GM19372 (cell line): ENCODE measurements at regions not wholly inside any gene's neighbourhood (a gene's known extent, or its start where the extent isn't known, plus 50 kb on each side); places are given as distances from the start of the nearest gene placed in this dataset.

Experiments
- ATAC-seq: cut with Tn5 transposase; IDR thresholded peaks from one replicate; pipeline ENCODE4 v1.9.1; 2021; ENCODE audit warnings: mild to moderate bottlenecking, low read depth, moderate library complexity; ENCODE audit not compliant: unreplicated experiment

DNA sequence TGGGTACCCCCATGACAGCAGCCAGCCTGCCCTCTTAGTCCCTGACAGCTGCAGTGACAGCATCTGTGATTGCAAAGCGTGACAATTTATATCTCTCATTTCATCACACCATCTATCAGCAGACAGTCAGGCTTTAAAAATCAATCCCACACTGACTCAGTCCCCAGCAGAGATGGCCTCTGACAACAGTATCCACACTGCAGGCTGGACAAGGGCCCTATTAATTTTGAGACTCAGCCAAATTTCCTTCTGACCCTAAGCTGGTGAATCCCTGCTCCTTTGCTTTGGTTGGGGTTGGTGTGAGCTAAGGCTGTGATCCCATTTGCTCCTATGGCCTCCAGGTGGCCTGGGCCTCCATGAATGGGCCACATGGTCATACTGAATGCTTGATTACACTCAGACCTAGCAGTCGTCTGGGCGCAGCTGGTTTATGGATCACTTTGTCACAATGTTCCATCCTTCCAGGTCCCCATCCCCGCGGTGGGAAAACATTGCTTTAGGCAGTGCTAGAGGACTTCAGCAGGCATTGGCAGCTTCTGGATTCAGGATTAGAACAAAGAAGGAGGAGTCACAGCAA, 68.2 kb upstream of the B3GAT1 start:
- no peak for ATAC-seq

DNA sequence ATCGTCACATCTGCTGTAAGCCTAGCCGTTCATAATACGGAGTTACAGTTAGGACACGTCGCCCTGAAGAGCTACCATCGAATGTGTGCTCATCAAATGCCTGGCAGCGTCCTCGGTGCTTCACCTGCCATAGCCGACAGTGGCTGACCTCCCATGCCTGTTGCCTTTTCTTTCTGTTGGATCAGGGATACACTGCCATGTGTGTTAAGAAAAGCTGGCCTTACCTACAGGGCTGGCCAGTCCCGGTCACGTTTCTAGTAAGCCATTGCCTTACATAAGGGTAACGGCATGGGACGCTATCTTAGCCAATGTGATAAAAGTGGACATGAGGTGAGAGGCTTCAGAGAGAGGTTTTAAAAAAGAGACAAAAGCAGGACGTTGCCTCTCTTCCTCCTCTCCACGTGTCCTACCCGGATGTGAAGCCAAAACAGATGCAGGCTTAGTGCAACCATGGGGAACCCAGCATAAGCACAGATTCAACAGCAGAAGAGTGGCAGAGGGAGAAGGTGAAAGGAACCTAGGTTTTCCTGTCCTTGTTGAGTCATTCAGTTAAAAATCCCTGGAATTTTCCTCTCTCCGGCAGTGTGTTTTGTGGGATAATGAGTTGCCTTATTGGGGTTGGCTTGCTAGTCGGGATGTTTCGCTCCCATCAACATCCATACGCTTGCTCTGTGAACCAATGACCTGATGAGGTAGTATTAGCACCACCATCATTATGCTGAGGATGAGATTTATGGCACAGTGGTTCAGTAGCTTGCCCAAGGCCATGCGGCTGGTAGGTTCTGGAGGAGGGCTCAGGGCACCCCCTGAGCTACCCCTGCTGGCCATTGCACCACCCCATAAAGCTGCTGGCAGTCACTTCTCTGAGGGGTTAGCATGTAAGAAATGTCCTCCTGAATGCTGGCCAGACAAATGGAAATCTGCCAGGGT, 67.4 kb upstream of the B3GAT1 start:
- no peak for ATAC-seq

DNA sequence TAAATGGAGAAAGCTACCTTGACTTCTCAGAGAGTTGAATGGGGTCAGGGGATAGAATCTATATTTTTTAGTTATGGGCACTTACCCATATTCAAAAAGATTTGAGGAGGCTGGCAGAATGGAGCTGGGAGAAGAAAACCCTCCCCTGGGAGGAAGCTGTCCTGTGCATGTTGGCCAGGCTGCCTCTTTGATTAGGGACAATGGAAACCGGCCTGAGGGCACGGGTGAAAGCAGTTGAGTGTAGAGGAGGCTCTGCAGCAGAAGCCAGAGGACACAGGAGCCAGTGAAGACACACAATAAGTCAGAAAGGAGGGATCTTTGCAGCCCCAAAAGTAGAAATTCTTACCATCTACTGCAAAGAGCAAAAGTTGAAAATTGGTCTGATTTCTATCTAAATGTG, 66.6 kb upstream of the B3GAT1 start:
- ATAC-seq, result no peak

DNA sequence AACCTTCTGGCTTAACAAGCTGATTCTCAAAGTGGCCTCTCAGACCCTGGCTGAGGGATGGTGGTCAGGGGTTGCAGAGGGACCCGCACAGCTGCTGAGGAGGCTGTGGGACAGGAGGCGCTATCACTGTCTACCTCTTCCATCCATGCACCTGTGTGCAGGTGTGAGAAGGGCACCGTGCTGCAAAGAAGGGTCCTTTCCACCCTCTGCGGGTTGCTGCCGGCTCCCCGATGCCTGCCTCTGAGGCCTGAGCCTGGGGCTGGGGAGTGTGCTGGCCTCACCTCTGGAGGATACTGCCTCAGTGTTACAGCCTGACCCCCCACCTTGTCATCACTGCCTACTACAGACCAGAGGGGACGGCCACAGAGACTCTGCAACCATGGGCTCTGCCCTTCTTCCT, 66.1 kb upstream of the B3GAT1 start:
- no peak for ATAC-seq

DNA sequence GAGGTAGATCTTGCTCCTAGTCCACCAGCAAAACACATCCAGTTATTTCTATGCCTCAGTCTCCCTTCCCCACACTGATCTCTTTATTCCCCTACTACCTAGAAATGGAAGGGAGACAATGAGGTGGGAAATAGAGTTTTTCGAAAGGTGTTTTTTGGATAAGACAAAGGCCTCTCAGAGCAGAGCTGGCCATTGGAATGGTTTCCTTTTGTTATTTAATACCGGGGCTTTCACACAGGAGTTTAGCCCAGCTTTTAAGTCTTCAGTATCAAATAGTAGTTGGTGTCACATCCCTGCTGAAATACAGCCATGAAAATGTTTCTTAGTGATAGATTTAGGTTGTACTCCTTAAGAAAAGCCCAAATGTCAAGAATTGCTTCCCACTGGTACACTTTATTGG, 65.4 kb upstream of the B3GAT1 start:
- no peak for ATAC-seq

DNA sequence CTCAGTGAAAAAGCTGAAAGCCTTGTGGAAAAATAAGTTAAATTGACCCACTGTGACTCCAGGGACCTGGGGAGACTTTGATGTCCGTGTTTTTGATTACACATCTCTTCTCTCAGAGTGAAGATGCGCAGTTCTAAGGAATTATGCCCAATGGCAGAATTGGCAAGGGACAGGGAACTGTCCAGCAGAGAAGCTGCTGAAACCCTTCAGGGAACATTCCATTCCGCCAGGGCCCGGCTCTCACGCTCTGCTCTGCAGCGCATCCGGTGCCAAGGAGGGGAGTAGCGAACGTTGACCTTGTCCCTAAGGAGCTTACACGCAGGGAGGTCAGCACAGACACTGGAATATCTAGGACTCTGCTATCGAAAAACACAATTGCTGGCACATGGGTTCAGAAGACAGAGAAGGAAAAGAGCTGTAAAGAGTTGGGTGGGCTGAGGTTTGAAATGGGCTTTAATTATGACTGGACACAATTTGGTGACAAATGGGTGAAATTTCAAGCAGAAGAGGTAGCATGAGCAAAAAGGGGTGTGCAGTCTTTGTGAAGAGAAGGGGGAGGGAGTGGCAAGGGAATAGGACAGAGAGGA, 64.5 kb upstream of the B3GAT1 start:
- ATAC-seq, result no peak

DNA sequence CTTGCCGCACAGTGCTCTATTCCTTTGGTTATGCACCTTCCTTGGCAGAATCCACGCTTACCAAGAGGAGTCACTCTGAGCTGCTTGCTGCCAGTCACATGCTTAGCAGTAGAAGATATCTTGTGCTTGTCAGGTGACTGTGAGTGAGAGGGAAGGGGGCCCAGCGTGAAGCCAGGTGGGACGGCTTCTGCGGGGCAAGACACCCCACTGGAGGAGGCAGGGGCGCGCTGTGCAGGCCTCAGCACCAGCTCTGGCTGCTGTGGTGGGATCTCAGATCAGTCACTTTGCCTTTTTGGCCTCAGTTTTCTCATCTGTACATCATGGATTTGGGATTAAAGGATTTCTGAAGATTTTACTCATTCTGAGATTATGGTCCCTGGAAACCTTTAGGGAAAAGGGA, 63.9 kb upstream of the B3GAT1 start:
- ATAC-seq, result no peak

DNA sequence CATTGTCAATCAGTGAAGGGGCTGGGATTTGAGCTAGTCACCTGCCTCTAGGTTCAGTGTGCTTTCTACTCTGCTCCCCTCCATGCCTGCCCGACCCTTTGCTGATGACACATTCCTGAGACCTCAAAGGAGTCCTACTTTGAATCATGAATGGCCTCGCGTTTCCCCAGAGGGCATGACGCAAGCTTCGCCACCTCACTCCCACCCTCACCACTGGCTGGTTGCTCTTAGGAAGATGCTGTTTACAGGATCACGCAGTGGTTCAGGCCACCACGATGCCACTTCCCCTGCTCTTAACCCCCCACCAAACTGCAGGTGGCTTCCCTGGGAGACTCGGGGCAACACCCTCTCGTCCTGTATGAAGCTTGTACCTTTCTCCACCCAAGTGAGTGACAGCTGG, 62.9 kb upstream of the B3GAT1 start:
- ATAC-seq, result no peak

DNA sequence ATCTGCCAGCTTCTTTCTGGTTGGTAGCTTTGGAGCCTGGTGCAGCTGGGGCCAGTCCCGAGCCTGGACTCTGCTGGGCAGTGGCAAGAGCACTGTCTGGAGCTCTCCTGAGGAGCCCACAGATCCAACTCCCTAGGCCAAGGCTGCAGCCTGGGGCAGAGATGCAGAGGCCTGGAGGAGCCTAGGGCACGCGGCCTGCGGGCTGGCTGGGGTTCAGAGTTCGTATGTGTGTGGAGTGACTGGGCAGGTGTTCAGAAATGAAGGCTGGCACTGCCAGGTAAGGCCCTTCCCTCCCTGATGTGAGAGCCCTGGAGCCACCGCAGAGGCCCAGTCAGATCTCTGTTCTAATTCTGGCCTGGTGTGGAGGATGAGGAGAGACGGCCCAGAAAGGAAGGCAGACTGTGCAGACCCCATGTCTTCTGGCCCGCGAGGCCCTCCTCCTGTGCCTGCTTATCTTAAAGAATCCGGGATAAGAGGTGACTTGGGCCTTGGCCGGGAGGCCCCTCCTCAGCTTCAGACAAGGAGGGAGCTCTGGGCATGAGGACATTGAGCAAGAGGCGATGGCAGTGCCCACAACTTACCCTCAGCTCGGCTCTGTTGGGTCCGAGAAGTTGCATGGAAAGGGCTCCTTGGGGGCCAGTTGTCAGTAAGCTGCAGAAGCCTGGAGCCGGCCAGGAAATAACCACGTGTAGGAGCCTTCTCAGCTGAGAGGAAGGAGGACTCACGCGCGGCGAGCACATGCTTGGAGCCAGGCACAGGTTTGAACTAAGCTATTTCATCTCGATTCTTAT, 62.2 kb upstream of the B3GAT1 start:
- ATAC-seq, result no peak

DNA sequence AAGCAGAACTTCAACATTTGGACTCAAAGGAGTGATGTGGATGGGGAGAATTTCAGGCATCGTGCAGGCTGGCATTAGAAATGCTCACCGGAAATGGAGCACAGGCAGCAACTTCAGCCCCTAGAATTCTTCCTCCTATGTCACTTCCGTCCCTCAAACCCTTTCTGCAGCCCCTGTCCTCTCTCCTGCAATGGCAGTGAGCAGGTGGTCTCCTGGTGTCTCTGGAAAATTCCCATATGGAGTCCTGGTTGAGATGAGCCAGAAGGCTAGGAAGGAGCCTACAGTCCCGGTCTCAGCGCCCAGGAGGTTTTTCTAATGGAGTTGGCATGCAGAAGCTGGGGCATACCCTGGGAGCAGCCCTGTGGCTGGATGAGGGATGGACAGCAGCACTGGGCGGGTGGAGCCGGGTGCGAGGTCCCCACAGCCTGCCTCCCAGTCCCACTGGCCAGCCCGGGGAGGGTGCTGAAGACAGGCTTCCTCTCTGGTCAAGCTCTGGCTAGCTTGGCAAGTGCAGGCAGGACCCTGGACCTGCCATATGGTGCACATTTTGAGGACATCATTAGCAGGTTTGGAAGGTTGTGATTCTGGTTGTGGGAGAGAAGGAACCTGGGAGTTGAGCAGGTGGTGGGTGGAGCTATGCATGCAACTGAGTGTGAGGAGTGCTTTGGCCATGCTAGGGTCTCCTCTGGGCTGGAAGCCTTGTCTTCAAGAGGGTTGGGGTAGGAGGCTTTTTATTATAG, 59.8 kb upstream of the B3GAT1 start:
- no peak for ATAC-seq

DNA sequence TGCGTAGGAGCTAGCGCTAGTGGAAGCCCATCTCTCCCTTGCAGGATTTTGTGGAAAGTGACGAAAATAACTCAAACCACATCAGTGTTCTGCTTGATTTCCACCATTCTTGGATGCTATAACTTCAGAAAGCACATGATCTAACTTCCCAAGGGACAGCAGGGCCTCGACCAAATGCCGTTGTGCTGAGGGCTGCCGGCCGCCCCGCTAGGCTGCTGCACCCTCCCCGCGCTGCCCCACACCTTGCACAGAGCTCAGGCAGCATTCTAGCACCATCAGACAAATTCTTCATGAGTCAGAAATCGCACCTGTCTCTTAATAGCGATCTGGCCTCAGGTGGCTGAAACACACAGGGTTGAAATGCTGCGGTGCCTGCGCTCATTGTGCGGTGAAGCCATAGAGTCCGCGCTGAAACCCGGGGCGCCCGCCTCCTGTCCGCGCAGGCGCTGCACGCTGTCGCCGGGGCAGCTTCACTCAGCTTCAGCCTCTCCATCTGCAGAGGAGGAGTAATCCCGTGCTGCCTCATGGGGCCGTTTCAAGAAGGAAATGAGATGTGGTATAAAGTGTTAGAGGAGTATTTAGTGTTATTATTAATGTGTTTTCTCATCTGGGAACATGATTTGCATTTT, 59.2 kb upstream of the B3GAT1 start:
- ATAC-seq, result no peak

DNA sequence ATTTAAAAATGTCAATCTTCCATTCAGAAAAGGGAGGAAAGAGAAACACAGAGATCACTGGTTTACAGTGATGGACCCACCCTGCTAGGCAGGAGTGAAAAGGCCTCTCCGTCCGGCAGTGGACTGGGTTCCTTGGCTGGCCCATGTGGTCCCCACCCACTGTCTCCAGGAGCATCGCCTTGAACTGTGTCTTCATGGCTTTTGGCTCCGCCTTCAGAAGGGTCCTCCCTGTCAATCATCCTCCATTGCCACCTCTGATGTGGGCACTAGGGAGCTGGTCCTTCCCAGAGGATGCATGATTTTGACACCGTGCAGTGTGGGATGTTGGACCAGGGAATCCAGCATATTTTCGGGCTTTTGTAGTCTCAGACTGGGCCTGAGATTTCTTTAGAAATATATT, 58.2 kb upstream of the B3GAT1 start:
- no peak for ATAC-seq

DNA sequence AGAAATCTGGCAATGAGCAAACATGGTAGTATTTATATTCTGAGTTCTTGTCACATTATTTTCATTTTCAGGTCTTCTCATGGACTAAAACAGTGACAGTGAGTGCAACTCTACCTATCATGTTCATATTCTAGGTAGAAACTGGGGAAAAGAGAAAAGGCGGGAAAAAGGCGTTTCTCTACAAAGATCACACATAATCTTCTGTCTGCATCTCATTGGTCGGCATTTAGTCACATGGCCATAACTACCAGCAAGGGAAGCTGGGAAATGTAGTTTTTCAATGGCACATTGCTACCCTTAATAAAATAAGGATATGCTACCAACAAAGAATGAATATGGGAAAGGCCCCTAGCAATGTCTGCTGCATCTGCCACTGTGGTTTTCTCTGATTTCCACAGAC, 57.6 kb upstream of the B3GAT1 start:
- ATAC-seq, result no peak

DNA sequence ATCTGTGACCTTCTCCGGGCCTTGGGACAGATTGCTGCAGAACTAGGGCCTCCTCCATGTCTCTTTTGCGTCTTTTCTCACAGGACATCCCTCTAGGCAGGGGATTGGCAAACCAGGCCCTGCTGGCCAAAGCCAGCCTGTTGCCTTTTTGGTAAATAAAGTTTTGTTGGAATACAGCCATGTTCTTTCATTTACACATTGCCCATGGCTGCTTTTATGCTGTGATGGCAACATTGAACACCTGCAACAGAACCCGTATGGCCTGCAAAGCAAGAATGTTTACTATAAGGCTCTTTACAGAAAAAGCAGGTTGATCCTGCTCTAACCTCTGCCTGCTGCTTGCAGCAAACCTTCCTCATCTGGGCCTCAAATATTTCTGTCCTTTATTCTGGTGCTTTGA, 56.8 kb upstream of the B3GAT1 start:
- no peak for ATAC-seq

DNA sequence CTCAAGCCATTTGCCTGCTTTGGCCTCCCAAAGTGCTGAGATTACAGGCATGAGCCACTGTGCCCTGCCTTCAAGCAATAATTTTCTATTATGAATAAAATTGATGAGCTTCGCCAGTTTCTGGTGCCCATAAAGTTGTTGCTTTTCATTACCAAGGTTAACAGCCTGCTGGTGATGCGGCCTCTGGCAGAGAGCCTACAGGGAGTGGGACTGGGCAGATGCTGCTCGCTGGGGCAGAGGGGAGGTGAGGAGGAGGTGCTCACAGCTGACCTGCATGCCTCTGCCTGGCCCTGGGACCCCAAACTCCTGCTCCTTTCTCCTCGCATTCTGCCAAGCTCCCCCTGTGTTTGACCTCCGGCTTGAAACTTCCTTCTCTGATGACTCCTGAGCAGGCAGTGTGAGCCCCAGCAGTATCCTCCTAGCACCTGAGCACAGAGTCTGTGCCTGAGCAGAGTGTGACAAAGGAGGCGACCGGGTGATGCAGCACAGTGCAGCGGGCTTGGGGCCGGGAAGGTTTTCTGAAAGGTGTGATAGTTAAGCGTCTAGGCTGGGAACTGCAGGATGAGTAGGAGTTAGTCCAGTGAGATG, 56.1 kb upstream of the B3GAT1 start:
- ATAC-seq, result no peak

DNA sequence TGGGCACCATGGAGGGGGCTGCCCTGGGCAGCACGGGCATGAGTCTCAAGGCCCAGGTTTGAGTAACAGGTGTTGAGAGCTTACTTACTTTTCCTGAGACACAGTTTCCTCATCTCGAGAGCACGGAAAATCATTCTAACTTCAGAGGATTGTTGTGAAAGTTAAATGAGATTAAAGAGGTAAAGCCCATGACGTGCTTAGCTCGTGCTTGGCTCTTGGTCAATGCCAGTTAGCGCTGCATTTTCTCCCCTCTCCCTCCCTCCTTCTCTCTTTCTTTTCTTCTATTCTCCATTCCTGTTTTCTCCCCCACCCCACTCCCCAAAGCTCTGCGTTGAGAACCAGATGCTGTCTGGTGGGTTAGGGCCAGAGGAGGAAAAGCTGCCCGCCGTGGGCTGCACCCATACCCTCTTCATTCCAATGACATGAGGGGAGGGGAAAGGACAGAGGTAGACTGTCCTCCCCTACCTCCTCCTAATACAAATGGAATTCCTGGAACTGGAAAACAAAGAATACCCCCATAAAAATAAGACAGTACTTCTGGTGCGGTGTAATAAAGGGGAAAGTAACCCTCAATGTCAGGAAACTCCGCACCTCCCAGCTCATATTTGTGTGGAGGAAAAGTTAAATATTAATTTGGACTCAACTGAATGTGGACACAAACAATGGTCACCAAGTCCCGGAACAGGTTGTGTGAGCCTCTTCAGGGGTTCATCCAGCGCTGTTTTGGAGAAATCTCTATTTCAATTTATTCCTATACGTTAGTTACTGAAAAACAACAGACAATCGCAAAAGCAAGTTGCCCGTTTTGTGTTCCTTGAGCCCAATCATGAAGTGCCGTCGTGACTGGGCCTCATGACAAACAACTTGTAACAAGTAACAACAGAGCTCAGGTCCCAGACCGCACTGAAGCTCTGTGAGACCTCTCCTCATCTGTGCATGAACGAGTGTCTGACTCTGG, 54.8 kb upstream of the B3GAT1 start:
- ATAC-seq, result no peak

DNA sequence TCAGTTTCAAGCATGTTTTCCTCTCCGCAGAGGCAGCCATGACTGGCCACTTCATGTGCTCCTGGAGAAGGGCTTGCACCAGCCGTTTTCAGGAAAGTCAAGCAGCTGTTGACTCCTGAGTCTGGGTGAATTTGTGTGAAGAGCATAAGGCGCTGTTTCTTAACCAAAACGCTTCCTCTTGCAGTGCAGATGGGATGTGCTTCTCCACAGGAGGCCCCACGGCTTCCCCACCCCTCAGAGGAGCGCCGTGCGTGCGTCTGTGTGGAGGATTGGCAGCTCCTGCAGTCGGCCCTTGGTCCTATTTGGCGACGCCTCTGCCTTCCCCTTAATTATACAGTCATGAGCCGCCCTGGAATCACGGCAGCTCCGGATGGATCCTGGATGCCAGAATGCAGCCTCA, 54.1 kb upstream of the B3GAT1 start:
- no peak for ATAC-seq

DNA sequence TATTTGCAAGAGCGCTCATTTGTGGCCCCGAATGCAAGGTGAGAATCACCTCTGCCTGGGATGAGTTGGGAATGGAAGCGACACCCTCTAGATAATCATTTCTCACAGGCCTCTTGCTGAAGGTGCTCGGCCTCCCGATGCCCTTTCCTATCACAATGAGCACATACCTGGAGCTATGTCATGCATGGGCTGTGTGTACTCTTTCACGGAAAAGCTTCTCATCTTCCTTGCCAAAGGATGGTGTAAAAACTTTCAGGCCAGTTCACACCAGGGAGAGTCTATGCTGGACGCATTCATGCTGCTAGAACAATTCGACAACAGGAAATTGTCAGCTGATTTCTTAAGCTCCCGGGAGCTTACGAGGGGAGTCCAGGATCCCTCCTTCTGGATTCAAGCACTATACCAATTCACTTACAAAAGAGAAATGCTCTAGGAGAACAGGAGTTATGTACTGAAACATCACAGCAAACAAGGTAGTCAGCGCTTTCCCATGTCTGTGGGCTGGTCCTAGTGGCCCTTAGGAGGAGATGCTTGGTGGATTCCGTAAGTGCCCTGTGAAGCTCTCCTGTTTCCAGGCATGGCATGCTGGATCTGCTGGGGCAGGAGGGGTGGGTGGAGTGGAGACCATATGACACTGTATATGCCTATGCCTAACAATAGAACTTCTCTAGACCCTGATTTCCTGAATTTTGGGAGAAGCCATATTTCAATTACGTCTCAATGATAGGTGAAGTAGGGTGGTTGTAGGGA, 53.1 kb upstream of the B3GAT1 start:
- no peak for ATAC-seq
